Stimulated activated CD8-positive, alpha-beta memory T cell treated with anti-CD3 and anti-CD28 coated beads, Interleukin-4, amount 100 ng/mL, for 24 hours (primary cell): ENCODE measurements at regions not wholly inside any gene's neighbourhood (a gene's known extent, or its start where the extent isn't known, plus 50 kb on each side); places are given as distances from the start of the nearest gene placed in this dataset.

Experiments used
- DNase-seq: peaks from one replicate; pipeline ENCODE4 v3.0.0-alpha.2; 2020; ENCODE audit warnings: low read depth

GRCh38 chr9:107720501-107720900 is 230.9 kb upstream of the KLF4 start:
- DNase-seq: no peak

DNA sequence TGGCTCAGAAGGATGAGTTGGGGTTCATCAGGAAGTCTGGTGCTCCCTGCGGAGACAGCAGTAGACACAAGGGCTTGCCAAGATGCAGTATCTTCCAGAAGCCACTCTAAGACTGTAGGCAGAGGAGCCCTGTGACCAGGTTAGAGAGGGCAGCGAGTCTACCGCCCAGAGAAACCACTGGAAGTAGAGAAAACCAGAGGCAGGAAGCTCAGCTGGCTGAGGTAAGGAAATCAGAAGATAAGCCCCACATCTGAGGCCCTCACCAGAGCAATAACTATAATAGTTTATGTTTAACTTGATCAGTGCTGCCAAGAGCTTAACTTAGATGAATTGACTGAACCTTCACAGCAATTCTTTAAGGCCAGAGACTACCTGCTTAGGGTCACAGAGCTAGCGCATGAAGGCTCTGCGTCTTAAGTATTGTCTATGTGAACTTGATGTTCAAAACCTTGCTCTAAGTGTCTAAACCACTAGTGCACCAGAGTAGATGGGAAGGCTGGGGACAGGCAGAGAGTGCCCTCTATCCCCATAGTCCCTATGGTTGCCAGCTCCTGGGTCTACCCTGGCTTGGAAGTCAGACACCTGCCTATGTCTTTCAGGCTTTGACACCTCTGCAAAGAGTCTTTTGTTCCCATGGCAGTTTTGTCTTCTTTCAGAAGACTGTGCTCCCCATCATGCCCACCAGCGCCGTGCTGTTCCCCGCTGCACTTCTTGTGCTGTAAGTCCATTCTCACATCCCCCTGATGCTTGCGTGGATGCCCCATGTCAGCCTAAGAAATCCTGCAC is 228.2 kb upstream of the KLF4 start:
- no peak for DNase-seq

GRCh38 chr9:107715740-107716139 is 226.2 kb upstream of the KLF4 start:
- no peak for DNase-seq

DNA sequence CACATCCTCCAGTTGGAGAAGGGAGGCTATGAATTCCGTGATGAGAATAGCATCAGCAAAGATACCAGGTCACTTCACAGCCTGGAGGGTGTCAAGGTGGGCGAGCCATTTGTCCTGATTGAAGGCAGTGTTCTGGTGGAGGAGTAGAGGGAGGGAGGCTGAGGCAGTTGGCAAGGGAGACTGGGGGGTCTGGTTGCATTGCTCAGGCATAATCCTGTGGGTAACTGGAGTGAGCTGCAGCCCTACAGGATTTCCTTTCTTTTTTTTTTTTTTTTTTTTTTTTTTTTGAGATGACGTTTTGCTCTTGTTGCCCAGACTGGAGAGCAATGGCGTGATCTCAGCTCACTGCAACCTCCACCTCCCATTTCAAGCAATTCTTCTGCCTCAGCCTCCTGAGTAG is 223.9 kb upstream of the KLF4 start:
- DNase-seq: no peak

DNA sequence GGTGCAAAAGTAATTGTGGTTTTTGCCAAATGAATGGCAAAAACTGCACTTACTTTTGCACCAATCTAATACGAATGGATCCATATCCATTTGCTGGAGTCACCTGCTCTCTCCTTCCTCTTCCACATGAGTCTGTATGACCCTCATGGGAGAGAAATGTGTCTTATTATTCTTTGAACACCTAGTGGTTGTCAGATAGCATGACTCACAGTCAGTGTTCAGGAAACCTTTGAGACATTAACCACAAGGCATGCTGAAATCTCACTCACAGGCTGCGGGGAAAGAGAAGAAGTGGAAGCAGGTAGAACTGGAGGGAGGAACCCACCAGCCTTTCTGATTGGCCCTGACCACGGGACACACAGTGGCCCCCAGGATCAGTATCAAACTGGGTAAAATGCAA is 222.8 kb upstream of the KLF4 start:
- DNase-seq: no peak

- DNase-seq: no peak
Measured at GRCh38 chr9:107711542-107711941, 222.0 kb upstream of the KLF4 start.

GRCh38 chr9:107710953-107711352 is 221.4 kb upstream of the KLF4 start:
- no peak for DNase-seq

DNA sequence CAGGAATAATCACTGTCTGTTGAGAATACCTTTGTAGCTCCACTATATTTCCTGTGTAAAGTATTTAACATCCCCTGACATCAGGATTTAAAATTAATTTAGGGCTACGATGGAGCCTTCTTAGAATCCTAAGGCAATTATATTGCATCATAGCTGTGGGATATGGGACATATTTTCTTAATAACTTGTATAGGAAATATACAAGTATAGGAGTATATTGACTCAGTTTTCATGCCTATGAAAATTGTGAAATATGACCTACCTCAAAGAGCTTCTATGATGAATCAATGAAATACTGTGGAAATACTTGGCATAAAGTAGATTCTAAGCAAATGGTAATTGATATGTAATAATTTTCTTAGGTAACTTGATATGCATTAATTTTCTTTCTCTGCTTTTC is 221.0 kb upstream of the KLF4 start:
- DNase-seq: no peak

GRCh38 chr9:107708791-107709190 is 219.2 kb upstream of the KLF4 start:
- no peak for DNase-seq

- no peak for DNase-seq
Measured at GRCh38 chr9:107707915-107708441, 218.4 kb upstream of the KLF4 start.

GRCh38 chr9:107707428-107707837 is 217.9 kb upstream of the KLF4 start:
- DNase-seq: no peak

- DNase-seq: no peak
Measured at GRCh38 chr9:107706701-107707427, 217.3 kb upstream of the KLF4 start.

GRCh38 chr9:107705521-107705920 is 216.0 kb upstream of the KLF4 start:
- DNase-seq: no peak

DNA sequence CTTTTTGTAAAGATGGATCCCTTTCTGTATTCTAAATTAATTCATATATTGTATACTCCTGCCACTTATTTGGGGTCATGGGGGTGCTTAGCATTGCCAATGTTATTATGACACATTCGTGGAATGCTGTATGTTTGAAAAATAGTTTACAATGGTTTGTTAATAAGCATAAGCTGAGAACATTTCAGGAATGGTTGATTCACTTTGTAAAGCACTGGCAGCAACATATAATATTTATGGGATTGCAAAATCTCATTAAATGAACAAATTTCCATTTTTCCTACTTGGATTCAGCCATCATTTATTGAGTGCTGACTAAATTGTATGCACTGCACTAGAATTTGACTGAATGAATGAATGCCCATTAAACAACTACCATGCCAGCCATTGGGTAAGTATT is 215.2 kb upstream of the KLF4 start:
- DNase-seq: no peak

GRCh38 chr9:107703651-107704050 is 214.1 kb upstream of the KLF4 start:
- no peak for DNase-seq

- no peak for DNase-seq
Measured at GRCh38 chr9:107700847-107701246, 211.3 kb upstream of the KLF4 start.

- DNase-seq: no peak
Measured at GRCh38 chr9:107699231-107699630, 209.7 kb upstream of the KLF4 start.

DNA sequence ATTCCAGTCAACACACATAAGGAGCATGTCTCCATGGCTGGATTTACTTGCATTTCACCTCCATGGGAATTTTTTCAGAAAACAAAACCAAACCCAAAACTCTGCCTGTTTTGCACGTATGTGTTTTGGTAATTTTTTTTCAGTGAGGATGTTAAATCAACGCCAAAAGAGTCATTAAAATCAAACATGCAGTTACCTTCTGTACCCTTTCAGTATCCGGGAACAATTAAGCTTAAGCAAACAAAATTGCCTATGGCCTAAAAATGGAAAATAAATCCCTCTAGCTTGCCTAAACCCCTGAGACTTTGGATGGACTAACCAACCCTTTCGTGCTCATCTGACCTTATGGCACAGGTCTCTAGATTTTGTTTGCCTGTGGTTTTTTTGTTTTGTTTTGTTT is 209.2 kb upstream of the KLF4 start:
- no peak for DNase-seq

DNA sequence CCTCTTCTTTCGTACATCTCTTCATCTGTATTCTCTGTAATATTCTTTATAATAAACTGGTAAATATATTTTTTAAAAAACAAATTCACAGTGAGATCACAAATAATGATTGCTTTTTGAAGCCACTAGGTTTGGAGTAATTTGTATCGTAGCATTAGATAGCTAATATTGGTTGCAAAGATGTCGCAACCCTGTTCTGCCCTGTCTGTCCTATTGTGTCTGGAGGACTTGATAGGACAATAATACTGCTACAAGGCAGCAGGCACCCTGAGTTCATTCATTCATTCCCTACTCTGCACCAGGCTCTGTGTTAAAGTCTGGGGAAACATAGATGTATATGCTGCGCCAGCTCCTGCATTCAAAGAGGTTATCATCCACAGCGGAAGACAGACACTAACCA is 206.7 kb upstream of the KLF4 start:
- DNase-seq: no peak

- no peak for DNase-seq
Measured at GRCh38 chr9:107694390-107694789, 204.8 kb upstream of the KLF4 start.

GRCh38 chr9:107693625-107694326 is 204.2 kb upstream of the KLF4 start:
- no peak for DNase-seq

DNA sequence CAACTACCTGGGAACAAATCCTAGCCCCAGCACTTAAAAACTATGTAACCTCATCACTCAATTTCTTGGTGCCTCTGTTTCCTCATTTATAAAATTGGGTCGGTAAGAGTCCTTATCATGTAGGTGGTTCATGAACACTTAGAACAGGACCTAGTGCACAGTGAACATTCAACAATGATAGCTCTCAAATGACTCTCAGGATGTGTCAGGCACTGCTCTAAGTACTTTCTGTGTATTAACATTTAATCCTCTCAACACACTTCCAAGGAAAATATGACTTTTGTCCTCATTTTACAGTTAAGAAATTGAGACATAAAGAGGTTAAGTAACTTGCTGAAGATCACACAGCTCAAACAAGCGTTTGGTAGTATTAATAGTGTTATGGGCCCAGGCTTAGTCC is 202.1 kb upstream of the KLF4 start:
- DNase-seq: no peak

GRCh38 chr9:107690021-107690420 is 200.5 kb upstream of the KLF4 start:
- no peak for DNase-seq
